ENCODE measurements at regions not wholly inside any gene's neighbourhood (a gene's known extent, or its start where the extent isn't known, plus 50 kb on each side); places are given as distances from the start of the nearest gene placed in this dataset.

GRCh38 chr11:26777372-26777808 lies 55.5 kb upstream of the SLC5A12 start:
- no peak for DNase-seq (ENCODE audit: low spot score)
- Histone ChIP-seq H3K4me3 (no peak overlapping the region), H3K27ac (no peak overlapping the region)
- no peak for TF ChIP-seq CTCF (IDR thresholded peaks at IDR 0.05)

- Histone ChIP-seq H3K27ac (no peak overlapping the region), H3K4me3 (no peak overlapping the region)
- DNase-seq (ENCODE audit: low spot score): no peak
- TF ChIP-seq CTCF (IDR thresholded peaks at IDR 0.05): no peak
Observed at GRCh38 chr11:26778000-26778757, 56.3 kb upstream of the SLC5A12 start.

- no peak for TF ChIP-seq CTCF (IDR thresholded peaks at IDR 0.05)
- Histone ChIP-seq H3K27ac (no peak overlapping the region), H3K4me3 (no peak overlapping the region)
- DNase-seq (ENCODE audit: low spot score): no peak
Observed at GRCh38 chr11:26779074-26779865, 57.4 kb upstream of the SLC5A12 start.

- Histone ChIP-seq H3K27ac (no peak overlapping the region), H3K4me3 (no peak overlapping the region)
- TF ChIP-seq CTCF (IDR thresholded peaks at IDR 0.05): no peak
- no peak for DNase-seq (ENCODE audit: low spot score)
Observed at GRCh38 chr11:26780376-26781085, 58.7 kb upstream of the SLC5A12 start.

GRCh38 chr11:26782220-26782965 lies 60.5 kb upstream of the SLC5A12 start:
- TF ChIP-seq CTCF (IDR thresholded peaks at IDR 0.05): no peak
- H3K4me3 ChIP-seq: no peak overlapping the region
- no peak for DNase-seq (ENCODE audit: low spot score)
- H3K27ac ChIP-seq: no peak overlapping the region

- Histone ChIP-seq H3K27ac (no peak overlapping the region), H3K4me3 (no peak overlapping the region)
- DNase-seq (ENCODE audit: low spot score): no peak
- TF ChIP-seq CTCF (IDR thresholded peaks at IDR 0.05): no peak
Observed at GRCh38 chr11:26783997-26784396, 62.1 kb upstream of the SLC5A12 start.
